GM23248 (cell line): ENCODE measurements at regions not wholly inside any gene's neighbourhood (a gene's known extent, or its start where the extent isn't known, plus 50 kb on each side); places are given as distances from the start of the nearest gene placed in this dataset.

Experiments
- DNase-seq: peaks from one replicate; pipeline ENCODE4 v3.0.0-alpha.2; 2015
- H2AFZ ChIP-seq: fragments of 200-600 bp; sonication (generic); 2 replicates; pipeline ENCODE4 v1.6.1; 2016; ENCODE audit warnings: antibody characterized with exemption
- H3F3A ChIP-seq: fragments of 200-600 bp; sonication (generic); 2 replicates; pipeline ENCODE4 v1.6.1; 2016; ENCODE audit warnings: mild to moderate bottlenecking, antibody characterized with exemption, mixed run types; ENCODE audit not compliant: insufficient read depth
- H3K27ac ChIP-seq: fragments of 200-600 bp; sonication (generic); 2 replicates; pipeline ENCODE4 v1.5.1; 2016; ENCODE audit warnings: mild to moderate bottlenecking
- H3K27me3 ChIP-seq: fragments of 200-600 bp; sonication (generic); replicated peaks from 2 replicates; pipeline ENCODE4 v1.6.1; 2016; ENCODE audit warnings: mild to moderate bottlenecking; ENCODE audit not compliant: insufficient read depth
- H3K36me3 ChIP-seq: fragments of 200-600 bp; sonication (generic); 2 replicates; pipeline ENCODE4 v1.6.1; 2016; ENCODE audit warnings: low read depth, mild to moderate bottlenecking
- H3K4me1 ChIP-seq: fragments of 200-600 bp; sonication (generic); 2 replicates; pipeline ENCODE4 v1.6.1; 2016; ENCODE audit warnings: mild to moderate bottlenecking; ENCODE audit not compliant: insufficient read depth
- H3K4me2 ChIP-seq: fragments of 200-600 bp; sonication (generic); one replicate; pipeline ENCODE4 v1.6.1; 2016; ENCODE audit warnings: mild to moderate bottlenecking; ENCODE audit not compliant: unreplicated experiment
- H3K4me3 ChIP-seq: fragments of 200-600 bp; sonication (generic); 2 replicates; pipeline ENCODE4 v1.5.1; 2016; ENCODE audit warnings: mild to moderate bottlenecking
- H3K79me2 ChIP-seq: fragments of 200-600 bp; sonication (generic); 2 replicates; pipeline ENCODE4 v1.6.1; 2016; ENCODE audit warnings: mild to moderate bottlenecking; ENCODE audit not compliant: insufficient read depth
- H3K9ac ChIP-seq: fragments of 200-600 bp; sonication (generic); 2 replicates; pipeline ENCODE4 v1.6.1; 2016; ENCODE audit warnings: mild to moderate bottlenecking
- H3K9me2 ChIP-seq: fragments of 200-600 bp; sonication (generic); 2 replicates; pipeline ENCODE4 v1.6.1; 2016; ENCODE audit warnings: mixed run types, mild to moderate bottlenecking, moderate library complexity; ENCODE audit not compliant: insufficient read depth
- H3K9me3 ChIP-seq: fragments of 200-600 bp; sonication (generic); one replicate; pipeline ENCODE4 v1.6.1; 2017; ENCODE audit warnings: low read depth
- H4K20me1 ChIP-seq: fragments of 200-600 bp; sonication (generic); 2 replicates; pipeline ENCODE4 v1.6.0; 2016; ENCODE audit not compliant: insufficient read depth
- EZH2 ChIP-seq: fragments of 200-600 bp; sonication (generic); IDR thresholded peaks from 2 replicates; pipeline ENCODE4 v1.6.1; 2018; ENCODE audit warnings: antibody characterized with exemption, mild to moderate bottlenecking; ENCODE audit not compliant: insufficient read depth, poor library complexity, severe bottlenecking
- EZH2phosphoT487 ChIP-seq: fragments of 200-600 bp; sonication (generic); IDR thresholded peaks from 2 replicates; pipeline ENCODE4 v1.6.1; 2018; ENCODE audit warnings: antibody characterized with exemption, moderate library complexity, mild to moderate bottlenecking, low read depth; ENCODE audit not compliant: insufficient read depth
- WGBS, 2 experiments: methylation state at CpG; one replicate each; pipeline ENCODE4 v1.1.6; 2015 to 2017; ENCODE audit warnings: low lambda C conversion rate in 2 of 2, low coverage in 1 of 2; ENCODE audit errors: missing lambda C conversion rate in 2 of 2; 5-methylcytosine and 5-hydroxymethylcytosine counted together
- in situ Hi-C: fragments of 300-500 bp; cut with MboI; formaldehyde crosslinking; loops from 2 replicates; pipeline ENCODE4 v1.15.0; 2020

- no peak overlapping the region for H3K4me3 ChIP-seq
- H4K20me1 ChIP-seq: no peaks in the 10 kb centered on the region
- H3K9me2 ChIP-seq: no peaks in the 10 kb centered on the region
- no peak overlapping the region for H3K4me2 ChIP-seq
- H3K9me3 ChIP-seq: no peaks in the 10 kb centered on the region
- H3K79me2 ChIP-seq: no peaks in the 10 kb centered on the region
- TF ChIP-seq EZH2 (no peak), EZH2phosphoT487 (no peak)
- H3K27me3 ChIP-seq: no peaks in the 10 kb centered on the region; the same call in none of the 2 replicates
- WGBS, 2 experiments: 86 to 96% methylated on average over 1 of the region's 1 CpG
- no peak for DNase-seq
- H3K9ac ChIP-seq: no peak overlapping the region
- H3F3A ChIP-seq: no peaks in the 10 kb centered on the region
- H3K4me1 ChIP-seq: no peaks in the 10 kb centered on the region
- in situ Hi-C loops: no loop called here
- no peak overlapping the region for H2AFZ ChIP-seq
- H3K27ac ChIP-seq: no peak overlapping the region
- H3K36me3 ChIP-seq: no peaks in the 10 kb centered on the region
These were observed 458.8 kb upstream of the ZMIZ1 start for GRCh38 chr10:78609976-78610375.

- Histone ChIP-seq H3K79me2 (no peaks in the 10 kb centered on the region), H4K20me1 (no peaks in the 10 kb centered on the region), H3F3A (no peaks in the 10 kb centered on the region), H3K27me3 (peaks cover 18% of the 10 kb centered on the region), H2AFZ (no peak overlapping the region), H3K4me2 (no peak overlapping the region), H3K27ac (no peak overlapping the region), H3K9me3 (no peaks in the 10 kb centered on the region), H3K4me1 (no peaks in the 10 kb centered on the region), H3K9ac (no peak overlapping the region), H3K36me3 (no peaks in the 10 kb centered on the region), H3K4me3 (no peak overlapping the region), H3K9me2 (no peaks in the 10 kb centered on the region)
- TF ChIP-seq EZH2phosphoT487 (no peak), EZH2 (no peak)
- DNase-seq: no peak
- in situ Hi-C loops: no loop called here
These were observed 455.6 kb upstream of the ZMIZ1 start for GRCh38 chr10:78613132-78613531.

GRCh38 chr10:78614267-78614666 is 454.5 kb upstream of the ZMIZ1 start:
- H3K4me2 ChIP-seq: no peak overlapping the region
- WGBS, 2 experiments: 55 to 58% methylated on average over 4 of the region's 4 CpGs
- H3K36me3 ChIP-seq: no peaks in the 10 kb centered on the region
- peaks cover 18% of the 10 kb centered on the region for H3K27me3 ChIP-seq
- no peaks in the 10 kb centered on the region for H4K20me1 ChIP-seq
- no peak overlapping the region for H3K4me3 ChIP-seq
- no peaks in the 10 kb centered on the region for H3K4me1 ChIP-seq
- no peaks in the 10 kb centered on the region for H3K9me2 ChIP-seq
- no peaks in the 10 kb centered on the region for H3F3A ChIP-seq
- no peaks in the 10 kb centered on the region for H3K79me2 ChIP-seq
- in situ Hi-C loops: no loop called here
- TF ChIP-seq EZH2phosphoT487 (no peak), EZH2 (no peak)
- H3K27ac ChIP-seq: no peak overlapping the region
- DNase-seq: no peak
- no peaks in the 10 kb centered on the region for H3K9me3 ChIP-seq
- no peak overlapping the region for H3K9ac ChIP-seq
- no peak overlapping the region for H2AFZ ChIP-seq

GRCh38 chr10:78614744-78615143 is 454.0 kb upstream of the ZMIZ1 start:
- WGBS, 2 experiments: 59 to 67% methylated on average over 3 of the region's 3 CpGs

GRCh38 chr10:78616125-78616695 is 452.6 kb upstream of the ZMIZ1 start:
- H3K79me2 ChIP-seq: no peaks in the 10 kb centered on the region
- H2AFZ ChIP-seq: no peak overlapping the region
- in situ Hi-C loops: no loop called here
- H3F3A ChIP-seq: no peaks in the 10 kb centered on the region
- no peaks in the 10 kb centered on the region for H3K4me1 ChIP-seq
- H3K27me3 ChIP-seq: peaks cover 24% of the 10 kb centered on the region
- no peak overlapping the region for H3K4me2 ChIP-seq
- no peak for TF ChIP-seq EZH2
- no peak for TF ChIP-seq EZH2phosphoT487
- no peaks in the 10 kb centered on the region for H3K36me3 ChIP-seq
- no peak overlapping the region for H3K9ac ChIP-seq
- H3K4me3 ChIP-seq: no peak overlapping the region
- no peaks in the 10 kb centered on the region for H4K20me1 ChIP-seq
- H3K9me3 ChIP-seq: no peaks in the 10 kb centered on the region
- no peaks in the 10 kb centered on the region for H3K9me2 ChIP-seq
- no peak for DNase-seq
- WGBS, 2 experiments: 20 to 35% methylated on average over 4 of the region's 4 CpGs
- no peak overlapping the region for H3K27ac ChIP-seq

More at GRCh38 chr10:78614744-78615143, 454.0 kb upstream of the ZMIZ1 start:
- Histone ChIP-seq H3K36me3 (no peaks in the 10 kb centered on the region), H3K4me1 (no peaks in the 10 kb centered on the region), H3K27ac (no peak overlapping the region), H3K27me3 (peaks cover 18% of the 10 kb centered on the region), H4K20me1 (no peaks in the 10 kb centered on the region), H3K9me3 (no peaks in the 10 kb centered on the region), H3K79me2 (no peaks in the 10 kb centered on the region), H3F3A (no peaks in the 10 kb centered on the region), H3K4me3 (no peak overlapping the region), H2AFZ (no peak overlapping the region), H3K9me2 (no peaks in the 10 kb centered on the region), H3K4me2 (no peak overlapping the region), H3K9ac (no peak overlapping the region)
- in situ Hi-C loops: no loop called here
- no peak for DNase-seq
- TF ChIP-seq EZH2: no peak
- no peak for TF ChIP-seq EZH2phosphoT487
